Body of pancreas (tissue), 4 donors: ENCODE measurements at regions not wholly inside any gene's neighbourhood (a gene's known extent, or its start where the extent isn't known, plus 50 kb on each side); places are given as distances from the start of the nearest gene placed in this dataset.
A peak's percentile ranks its signal among the peaks of the same experiment; 100 is the strongest.

ENCODE experiments used
- CTCF ChIP-seq, 7 experiments: fragments of 450-650 bp in 4 of 7; fragments of 200-600 bp in 3 of 7; sonication (generic) in 3 of 7; IDR thresholded peaks; one replicate each; pipeline ENCODE4 v1.5.1; 2016 to 2019; ENCODE audit warnings: antibody characterized with exemption in 7 of 7
- POLR2A ChIP-seq, 3 donors: fragments of 450-650 bp; IDR thresholded peaks; one replicate each; pipeline ENCODE4 v1.6.1; 2016; ENCODE audit warnings: antibody characterized with exemption in 3 of 3, mild to moderate bottlenecking in 2 of 3

- TF ChIP-seq POLR2A (IDR thresholded peaks at IDR 0.05) (peak; percentile 69 to 93 (median 92)), CTCF (IDR thresholded peaks at IDR 0.05) (peak in 2 of 7 experiments; percentile 12 to 21)
These were observed 98.3 kb upstream of the ID2 start for GRCh38 chr2:8583400-8584173.
